ENCODE measurements at regions not wholly inside any gene's neighbourhood (a gene's known extent, or its start where the extent isn't known, plus 50 kb on each side); places are given as distances from the start of the nearest gene placed in this dataset.

DNA sequence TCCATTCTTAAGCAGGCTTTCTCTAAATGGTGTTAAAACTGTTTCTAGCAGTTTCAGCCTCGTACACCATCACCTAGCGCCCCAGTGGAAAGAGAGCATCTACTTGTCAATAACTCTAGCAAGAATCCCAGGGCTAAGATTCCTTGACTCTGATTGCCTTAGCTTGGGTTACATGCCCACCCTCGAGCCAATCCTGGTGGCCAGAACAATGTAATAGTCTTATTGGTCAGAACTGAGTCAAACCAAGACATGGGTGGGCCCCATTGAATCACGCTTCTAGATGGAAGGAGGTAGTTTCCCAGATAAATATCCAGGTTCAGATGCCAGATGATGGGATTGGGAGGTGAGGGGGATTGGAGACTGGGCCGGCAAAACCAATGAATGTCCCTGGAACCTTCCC, 55.9 kb upstream of the MED13L start:
- dilution Hi-C loops (cut with MboI; ENCODE audit: extremely low pct_ligation_motif_present, low sequenced_read_pairs), result no loop called here
- intact Hi-C loops (cut with micrococcal nuclease), result no loop called here
- TF ChIP-seq JUN (IDR thresholded peaks at IDR 0.05; ENCODE audit: borderline replicate concordance, insufficient read depth, insufficient read length, low read depth) (no peak), CTCF (IDR thresholded peaks at IDR 0.05; ENCODE audit: extremely low read depth in 1 of 2, insufficient read depth in 1 of 2, low read depth in 1 of 2, low read length in 2 of 2) (no peak), POLR2AphosphoS5 (IDR thresholded peaks at IDR 0.05; ENCODE audit: insufficient read depth, low read depth, low read length) (no peak), EZH2 (IDR thresholded peaks at IDR 0.05; ENCODE audit: borderline replicate concordance, low read depth, low read length, severe bottlenecking) (no peak), MYC (IDR thresholded peaks at IDR 0.05; ENCODE audit: low read depth, low read length) (no peak), GATA2 (IDR thresholded peaks at IDR 0.05; ENCODE audit: insufficient read depth, insufficient read length, low read depth, low read length) (no peak), FOS (IDR thresholded peaks at IDR 0.05; ENCODE audit: borderline replicate concordance, insufficient read depth, low read length) (no peak), POLR2A (IDR thresholded peaks at IDR 0.05; ENCODE audit: low read depth, low read length) (no peak)
- TF ChIP-seq, protein P1, sequence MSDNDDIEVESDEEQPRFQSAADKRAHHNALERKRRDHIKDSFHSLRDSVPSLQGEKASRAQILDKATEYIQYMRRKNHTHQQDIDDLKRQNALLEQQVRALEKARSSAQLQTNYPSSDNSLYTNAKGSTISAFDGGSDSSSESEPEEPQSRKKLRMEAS (IDR thresholded peaks at IDR 0.05; ENCODE audit: insufficient read depth, insufficient read length), result no peak
- FAIRE-seq (no peak), DNase-seq (ENCODE audit: low read depth, low spot score) (no peak)
- Histone ChIP-seq H3K4me3 (replicated peaks in 1 of 3; ENCODE audit: insufficient read depth in 1 of 3, low read depth in 1 of 3, low read length in 3 of 3) (no peak overlapping the region), H3K79me2 (ENCODE audit: control insufficient read depth, insufficient read depth, low read length) (no peaks in the 10 kb centered on the region), H3K4me2 (ENCODE audit: insufficient read depth, low read length) (no peak overlapping the region), H3K4me1 (ENCODE audit: control insufficient read depth, extremely low read depth, insufficient read depth, low read length) (no peaks in the 10 kb centered on the region), H3K27ac (ENCODE audit: insufficient read depth, low read depth, low read length) (no peak overlapping the region), H3K9ac (replicated peaks; ENCODE audit: extremely low read depth, insufficient read depth, low read length) (no peak overlapping the region), H3K9me1 (replicated peaks; ENCODE audit: control insufficient read depth, extremely low read depth, insufficient read depth, low read length) (no peaks in the 10 kb centered on the region), H3K27me3 (ENCODE audit: control insufficient read depth in 2 of 2, insufficient read depth in 2 of 2, low read length in 2 of 2) (no peaks in the 10 kb centered on the region), H2AFZ (ENCODE audit: low read depth, low read length) (no peak overlapping the region), H4K20me1 (replicated peaks; ENCODE audit: control insufficient read depth, extremely low read depth, insufficient read depth, low read length) (no peaks in the 10 kb centered on the region), H3K36me3 (ENCODE audit: control insufficient read depth in 2 of 2, extremely low read depth in 1 of 2, insufficient read depth in 2 of 2, low read length in 2 of 2) (no peaks in the 10 kb centered on the region), H3K9me3 (replicated peaks; ENCODE audit: control insufficient read depth, insufficient read depth, low read length) (no peaks in the 10 kb centered on the region)
- POLR2A ChIA-PET, result no interaction called here
- CTCF ChIA-PET, result no interaction called here
- BruUV-seq (replicated peaks), result no TSS peak
